PFSK-1 (cell line): ENCODE measurements at regions not wholly inside any gene's neighbourhood (a gene's known extent, or its start where the extent isn't known, plus 50 kb on each side); places are given as distances from the start of the nearest gene placed in this dataset.

Experiments used
- FOXP2 ChIP-seq: optimal IDR thresholded peaks from 2 replicates; pipeline ENCODE3; 2011; ENCODE audit warnings: borderline replicate concordance, control low read depth, inconsistent platforms; ENCODE audit not compliant: insufficient read depth; ENCODE audit errors: extremely low read length, extremely low read depth
- POLR2AphosphoS5 ChIP-seq: IDR thresholded peaks from 2 replicates; pipeline ENCODE4 v1.6.1; 2012; ENCODE audit warnings: low read depth, mild to moderate bottlenecking, control low read depth, low read length, moderate library complexity
- SIN3A ChIP-seq: IDR thresholded peaks from 2 replicates; pipeline ENCODE4 v1.6.1; 2012; ENCODE audit warnings: mild to moderate bottlenecking, low read length, moderate library complexity, borderline replicate concordance; ENCODE audit not compliant: insufficient read depth
- TAF1 ChIP-seq: IDR thresholded peaks from 2 replicates; pipeline ENCODE4 v1.6.1; 2012; ENCODE audit warnings: low read length, control low read depth, borderline replicate concordance; ENCODE audit not compliant: insufficient read depth
- TF ChIP-seq, protein P1 (sequence below), 2 experiments: IDR thresholded peaks; 2 replicates each; pipeline versions ENCODE4 v1.6.1 to v1.8.0; 2011 to 2012; ENCODE audit warnings: low read depth in 2 of 2, low read length in 2 of 2, control low read depth in 1 of 2, inconsistent platforms in 1 of 2, mild to moderate bottlenecking in 1 of 2, moderate library complexity in 1 of 2; ENCODE audit not compliant: insufficient read depth in 1 of 2

- TF ChIP-seq POLR2AphosphoS5, result no peak
- TF ChIP-seq SIN3A, result no peak
- TF ChIP-seq TAF1, result no peak
- TF ChIP-seq FOXP2, result no peak
- TF ChIP-seq, protein P1, sequence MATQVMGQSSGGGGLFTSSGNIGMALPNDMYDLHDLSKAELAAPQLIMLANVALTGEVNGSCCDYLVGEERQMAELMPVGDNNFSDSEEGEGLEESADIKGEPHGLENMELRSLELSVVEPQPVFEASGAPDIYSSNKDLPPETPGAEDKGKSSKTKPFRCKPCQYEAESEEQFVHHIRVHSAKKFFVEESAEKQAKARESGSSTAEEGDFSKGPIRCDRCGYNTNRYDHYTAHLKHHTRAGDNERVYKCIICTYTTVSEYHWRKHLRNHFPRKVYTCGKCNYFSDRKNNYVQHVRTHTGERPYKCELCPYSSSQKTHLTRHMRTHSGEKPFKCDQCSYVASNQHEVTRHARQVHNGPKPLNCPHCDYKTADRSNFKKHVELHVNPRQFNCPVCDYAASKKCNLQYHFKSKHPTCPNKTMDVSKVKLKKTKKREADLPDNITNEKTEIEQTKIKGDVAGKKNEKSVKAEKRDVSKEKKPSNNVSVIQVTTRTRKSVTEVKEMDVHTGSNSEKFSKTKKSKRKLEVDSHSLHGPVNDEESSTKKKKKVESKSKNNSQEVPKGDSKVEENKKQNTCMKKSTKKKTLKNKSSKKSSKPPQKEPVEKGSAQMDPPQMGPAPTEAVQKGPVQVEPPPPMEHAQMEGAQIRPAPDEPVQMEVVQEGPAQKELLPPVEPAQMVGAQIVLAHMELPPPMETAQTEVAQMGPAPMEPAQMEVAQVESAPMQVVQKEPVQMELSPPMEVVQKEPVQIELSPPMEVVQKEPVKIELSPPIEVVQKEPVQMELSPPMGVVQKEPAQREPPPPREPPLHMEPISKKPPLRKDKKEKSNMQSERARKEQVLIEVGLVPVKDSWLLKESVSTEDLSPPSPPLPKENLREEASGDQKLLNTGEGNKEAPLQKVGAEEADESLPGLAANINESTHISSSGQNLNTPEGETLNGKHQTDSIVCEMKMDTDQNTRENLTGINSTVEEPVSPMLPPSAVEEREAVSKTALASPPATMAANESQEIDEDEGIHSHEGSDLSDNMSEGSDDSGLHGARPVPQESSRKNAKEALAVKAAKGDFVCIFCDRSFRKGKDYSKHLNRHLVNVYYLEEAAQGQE (IDR thresholded peaks at IDR 0.05; ENCODE audit: insufficient read depth in 1 of 2, low read depth in 2 of 2, low read length in 2 of 2), result no peak
These were observed 159.0 kb downstream of the GASK1B start for GRCh38 chr4:158013858-158014257.

- TF ChIP-seq FOXP2 (no peak), TAF1 (no peak), POLR2AphosphoS5 (no peak), SIN3A (no peak)
- TF ChIP-seq, protein P1 (IDR thresholded peaks at IDR 0.05; ENCODE audit: insufficient read depth in 1 of 2, low read depth in 2 of 2, low read length in 2 of 2), result no peak
These were observed 162.5 kb downstream of the GASK1B start for GRCh38 chr4:158010361-158010760.

- TF ChIP-seq, protein P1 (IDR thresholded peaks at IDR 0.05; ENCODE audit: insufficient read depth in 1 of 2, low read depth in 2 of 2, low read length in 2 of 2), result peak in 1 of 2 experiments; percentile 25; a peak in 1 of 4 replicates
- TF ChIP-seq TAF1 (no peak), SIN3A (peak; percentile 37; the same call in 1 of the 2 replicates), FOXP2 (no peak), POLR2AphosphoS5 (no peak)
These were observed 164.1 kb downstream of the GASK1B start for GRCh38 chr4:158008551-158009218.

- no peak for TF ChIP-seq POLR2AphosphoS5
- no peak for TF ChIP-seq TAF1
These were observed 165.3 kb downstream of the GASK1B start for GRCh38 chr4:158007566-158007965.

DNA sequence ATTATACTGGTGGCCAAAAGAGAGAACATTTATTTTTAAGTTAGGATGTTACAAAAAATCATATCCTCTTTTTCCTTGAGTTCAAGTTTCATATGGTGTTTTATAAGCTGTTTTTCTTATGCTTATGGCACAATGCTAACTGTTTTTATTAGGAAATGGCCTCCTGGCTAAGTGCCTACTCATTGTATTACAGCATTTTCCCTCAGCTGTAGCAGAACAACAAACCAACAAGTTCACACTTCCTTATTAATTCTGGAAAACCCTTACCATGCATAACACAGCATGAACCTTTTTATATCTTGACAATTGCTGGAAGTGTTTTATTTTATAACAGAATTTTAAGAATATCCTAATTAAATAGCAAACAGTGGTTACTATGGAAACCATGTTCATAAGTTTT, 165.8 kb downstream of the GASK1B start:
- TF ChIP-seq TAF1 (no peak), POLR2AphosphoS5 (no peak), SIN3A (no peak), FOXP2 (no peak)
- TF ChIP-seq, protein P1 (IDR thresholded peaks at IDR 0.05; ENCODE audit: insufficient read depth in 1 of 2, low read depth in 2 of 2, low read length in 2 of 2), result no peak
